ENCODE measurements at regions not wholly inside any gene's neighbourhood (a gene's known extent, or its start where the extent isn't known, plus 50 kb on each side); places are given as distances from the start of the nearest gene placed in this dataset.

GRCh38 chr14:105850853-105851581, 324.6 kb downstream of the TMEM121 start:
- no peak for TF ChIP-seq RAD21 (IDR thresholded peaks at IDR 0.05; ENCODE audit: low read depth)
- TF ChIP-seq, protein P1, sequence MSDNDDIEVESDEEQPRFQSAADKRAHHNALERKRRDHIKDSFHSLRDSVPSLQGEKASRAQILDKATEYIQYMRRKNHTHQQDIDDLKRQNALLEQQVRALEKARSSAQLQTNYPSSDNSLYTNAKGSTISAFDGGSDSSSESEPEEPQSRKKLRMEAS (IDR thresholded peaks at IDR 0.05): no peak
- no peak for TF ChIP-seq EGR1 (IDR thresholded peaks at IDR 0.05)
- no peak for TF ChIP-seq TCF12 (IDR thresholded peaks at IDR 0.05; ENCODE audit: low read depth)

DNA sequence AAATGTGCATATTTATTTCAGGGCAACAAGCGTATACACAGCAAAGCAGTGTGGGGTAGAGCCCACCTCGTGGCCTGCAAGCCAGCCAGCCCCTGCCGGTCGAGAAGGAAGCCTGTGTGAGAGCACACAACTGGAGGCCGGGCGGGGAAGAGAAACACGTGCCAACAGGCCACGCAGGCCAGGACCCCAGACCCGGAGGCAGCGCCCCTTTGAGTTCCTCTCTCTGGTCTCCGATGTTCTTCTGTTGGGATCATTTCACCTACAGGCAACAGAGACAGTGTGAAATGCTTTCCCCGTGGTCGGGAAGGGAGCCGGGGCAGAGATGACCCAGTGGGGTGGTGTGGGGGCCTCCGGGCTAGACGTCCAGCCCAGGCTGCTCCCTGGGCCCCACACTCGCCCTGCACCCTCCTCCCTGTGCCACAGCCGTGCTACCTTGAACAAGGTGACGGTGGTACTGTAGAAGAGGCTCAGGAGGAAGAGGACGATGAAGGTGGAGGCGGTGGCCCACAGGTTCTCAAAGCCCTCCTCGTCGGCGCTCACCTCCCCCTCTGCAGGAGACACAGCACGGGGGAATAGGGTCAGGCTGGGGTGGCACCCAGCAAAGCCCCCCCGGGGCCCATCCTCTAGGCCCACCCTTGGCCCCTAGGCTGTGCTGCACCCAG, 325.5 kb downstream of the TMEM121 start:
- TF ChIP-seq ZBTB7A (IDR thresholded peaks at IDR 0.05; ENCODE audit: low read depth): no peak
- TF ChIP-seq FOXM1 (IDR thresholded peaks at IDR 0.05; ENCODE audit: borderline replicate concordance, low read depth): no peak
- TF ChIP-seq TCF12 (IDR thresholded peaks at IDR 0.05; ENCODE audit: low read depth): no peak
- TF ChIP-seq, protein P1 (IDR thresholded peaks at IDR 0.05): no peak
- no peak for TF ChIP-seq RAD21 (IDR thresholded peaks at IDR 0.05; ENCODE audit: low read depth)
- TF ChIP-seq TAF1 (IDR thresholded peaks at IDR 0.05; ENCODE audit: low read depth): no peak
- TF ChIP-seq NFIC (IDR thresholded peaks at IDR 0.05): no peak
- TF ChIP-seq EP300 (IDR thresholded peaks at IDR 0.05; ENCODE audit: borderline replicate concordance): no peak

GRCh38 chr14:105852378-105853088, 326.1 kb downstream of the TMEM121 start:
- TF ChIP-seq, protein P1 (IDR thresholded peaks at IDR 0.05): no peak

- TF ChIP-seq EP300 (IDR thresholded peaks at IDR 0.05; ENCODE audit: borderline replicate concordance): no peak
- no peak for TF ChIP-seq RAD21 (IDR thresholded peaks at IDR 0.05; ENCODE audit: low read depth)
- TF ChIP-seq YY1 (IDR thresholded peaks at IDR 0.05; ENCODE audit: low read depth): no peak
- TF ChIP-seq, protein P1 (IDR thresholded peaks at IDR 0.05): no peak
- TF ChIP-seq TAF1 (IDR thresholded peaks at IDR 0.05; ENCODE audit: low read depth): no peak
- no peak for TF ChIP-seq NFIC (IDR thresholded peaks at IDR 0.05)
- TF ChIP-seq TEAD4 (IDR thresholded peaks at IDR 0.05): no peak
- TF ChIP-seq REST (IDR thresholded peaks at IDR 0.05; ENCODE audit: low read depth): no peak
- TF ChIP-seq, protein P2, sequence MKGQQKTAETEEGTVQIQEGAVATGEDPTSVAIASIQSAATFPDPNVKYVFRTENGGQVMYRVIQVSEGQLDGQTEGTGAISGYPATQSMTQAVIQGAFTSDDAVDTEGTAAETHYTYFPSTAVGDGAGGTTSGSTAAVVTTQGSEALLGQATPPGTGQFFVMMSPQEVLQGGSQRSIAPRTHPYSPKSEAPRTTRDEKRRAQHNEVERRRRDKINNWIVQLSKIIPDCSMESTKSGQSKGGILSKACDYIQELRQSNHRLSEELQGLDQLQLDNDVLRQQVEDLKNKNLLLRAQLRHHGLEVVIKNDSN (IDR thresholded peaks at IDR 0.05): no peak
- TF ChIP-seq CREB1 (IDR thresholded peaks at IDR 0.05; ENCODE audit: low read depth): no peak
- no peak for TF ChIP-seq CEBPB (IDR thresholded peaks at IDR 0.05)
- TF ChIP-seq ZBTB7A (IDR thresholded peaks at IDR 0.05; ENCODE audit: low read depth): no peak
Measured at GRCh38 chr14:105853089-105853906, 326.9 kb downstream of the TMEM121 start.

- TF ChIP-seq YY1 (IDR thresholded peaks at IDR 0.05; ENCODE audit: low read depth) (no peak), FOXM1 (IDR thresholded peaks at IDR 0.05; ENCODE audit: borderline replicate concordance, low read depth) (no peak), ZBTB7A (IDR thresholded peaks at IDR 0.05; ENCODE audit: low read depth) (no peak), NFIC (IDR thresholded peaks at IDR 0.05) (no peak)
- TF ChIP-seq, protein P2 (IDR thresholded peaks at IDR 0.05): no peak
Measured at GRCh38 chr14:105853907-105854599, 327.7 kb downstream of the TMEM121 start.

- TF ChIP-seq EGR1 (IDR thresholded peaks at IDR 0.05) (no peak), CEBPB (IDR thresholded peaks at IDR 0.05) (no peak), TAF1 (IDR thresholded peaks at IDR 0.05; ENCODE audit: low read depth) (no peak), ZBTB7A (IDR thresholded peaks at IDR 0.05; ENCODE audit: low read depth) (no peak), RAD21 (IDR thresholded peaks at IDR 0.05; ENCODE audit: low read depth) (no peak), TCF12 (IDR thresholded peaks at IDR 0.05; ENCODE audit: low read depth) (no peak), FOXM1 (IDR thresholded peaks at IDR 0.05; ENCODE audit: borderline replicate concordance, low read depth) (no peak), TEAD4 (IDR thresholded peaks at IDR 0.05) (no peak), CREB1 (IDR thresholded peaks at IDR 0.05; ENCODE audit: low read depth) (no peak)
- TF ChIP-seq, protein P1 (IDR thresholded peaks at IDR 0.05): no peak
- TF ChIP-seq, protein P2 (IDR thresholded peaks at IDR 0.05): no peak
Measured at GRCh38 chr14:105854600-105855245, 328.3 kb downstream of the TMEM121 start.
